K562 (cell line): ENCODE measurements at regions not wholly inside any gene's neighbourhood (a gene's known extent, or its start where the extent isn't known, plus 50 kb on each side); places are given as distances from the start of the nearest gene placed in this dataset.

Source experiments
- ARNT ChIP-seq, 2 experiments: fragments of 450-650 bp; IDR thresholded peaks; 2 replicates each; pipeline ENCODE4 v1.6.1; 2016; ENCODE audit warnings: mild to moderate bottlenecking in 1 of 2
- CCNT2 ChIP-seq: IDR thresholded peaks from 2 replicates; pipeline ENCODE4 v1.6.1; 2011; ENCODE audit warnings: borderline replicate concordance, low read depth, mild to moderate bottlenecking, moderate library complexity, mixed read lengths, low read length; ENCODE audit not compliant: insufficient read length; ENCODE audit errors: extremely low read depth
- E2F6 ChIP-seq, 2 experiments: IDR thresholded peaks; 2 replicates each; pipeline ENCODE4 v1.6.1; 2011; ENCODE audit warnings: borderline replicate concordance in 1 of 2, control low read depth in 1 of 2, low read depth in 1 of 2, low read length in 1 of 2, mild to moderate bottlenecking in 1 of 2, mixed read lengths in 1 of 2, moderate library complexity in 1 of 2; ENCODE audit not compliant: insufficient read depth in 1 of 2, insufficient read length in 1 of 2, poor library complexity in 1 of 2, severe bottlenecking in 1 of 2; ENCODE audit errors: extremely low read depth in 1 of 2
- ESRRB ChIP-seq: fragments of 250-450 bp; sonication (Bioruptor Pico); IDR thresholded peaks from 2 replicates; pipeline ENCODE4 v1.5.0; 2020; ENCODE audit warnings: mild to moderate bottlenecking, moderate library complexity, borderline replicate concordance
- MAX ChIP-seq: sonication (generic); formaldehyde crosslinking; IDR thresholded peaks from 2 replicates; pipeline ENCODE4 v1.9.0; 2022; ENCODE audit warnings: mild to moderate bottlenecking, missing genetic modification reagents
- MCM7 ChIP-seq, 2 experiments: fragments of 450-650 bp; IDR thresholded peaks; 2 replicates each; pipeline ENCODE4 v1.6.1; 2016 to 2018
- PYGO2 ChIP-seq: fragments of 450-650 bp; IDR thresholded peaks from 2 replicates; pipeline ENCODE4 v1.6.1; 2016; ENCODE audit warnings: mild to moderate bottlenecking, missing genetic modification characterization, moderate library complexity, missing compliant biosample characterization
- SMARCB1 ChIP-seq: IDR thresholded peaks from 2 replicates; pipeline ENCODE4 v1.6.1; 2011; ENCODE audit warnings: improper control_type of control experiment, low read depth; ENCODE audit not compliant: insufficient read length
- SREBF2 ChIP-seq: sonication (generic); formaldehyde crosslinking; IDR thresholded peaks from 2 replicates; pipeline ENCODE4 v1.4.0; 2020; ENCODE audit warnings: mild to moderate bottlenecking, missing genetic modification reagents
- TCF7 ChIP-seq: sonication (generic); IDR thresholded peaks from 2 replicates; pipeline ENCODE4 v1.6.1; 2016; ENCODE audit warnings: antibody characterized with exemption, borderline replicate concordance
- TRIM24 ChIP-seq, 2 experiments: fragments of 450-650 bp; IDR thresholded peaks; 2 replicates each; pipeline ENCODE4 v1.6.1; 2016
- ZBTB7A ChIP-seq: IDR thresholded peaks from 2 replicates; pipeline ENCODE4 v1.6.1; 2011; ENCODE audit warnings: low read depth, mild to moderate bottlenecking, low read length, moderate library complexity, borderline replicate concordance; ENCODE audit not compliant: control insufficient read depth
- ZC3H8 ChIP-seq: fragments of 450-650 bp; IDR thresholded peaks from 2 replicates; pipeline ENCODE4 v1.6.1; 2017
- ZNF407 ChIP-seq: fragments of 450-650 bp; IDR thresholded peaks from 2 replicates; pipeline ENCODE4 v1.6.1; 2016; ENCODE audit warnings: low read depth
- ZNF583 ChIP-seq: fragments of 250-450 bp; sonication (Bioruptor Pico); IDR thresholded peaks from 2 replicates; pipeline ENCODE4 v1.4.0; 2020
- ZNF75A ChIP-seq: fragments of 450-650 bp; formaldehyde crosslinking; IDR thresholded peaks from 2 replicates; pipeline ENCODE4 v1.4.0; 2020; ENCODE audit warnings: mild to moderate bottlenecking
- TF ChIP-seq, protein P1 (sequence below): sonication (generic); formaldehyde crosslinking; IDR thresholded peaks from 2 replicates; pipeline ENCODE4 v1.8.1; 2023; ENCODE audit warnings: mild to moderate bottlenecking, missing genetic modification reagents, moderate library complexity

GRCh38 chr10:11684717-11685645 lies 57.2 kb upstream of the ECHDC3 start (continued):
- TF ChIP-seq E2F6 (IDR thresholded peaks at IDR 0.05; ENCODE audit: borderline replicate concordance in 1 of 2, extremely low read depth in 1 of 2, insufficient read depth in 1 of 2, insufficient read length in 1 of 2, low read depth in 1 of 2, low read length in 1 of 2, poor library complexity in 1 of 2, severe bottlenecking in 1 of 2) (peak; percentile 55 to 76), ZNF407 (no peak), ARNT (IDR thresholded peaks at IDR 0.05) (0 out of 4 replicates have a peak, but pooled peaks of 1 of the 2 experiments have one; percentile 30), ZNF75A (CRISPR knock-in tag) (no peak), SMARCB1 (no peak), TRIM24 (IDR thresholded peaks at IDR 0.05) (peak in 1 of 2 experiments; percentile 48; a peak in 1 of 4 replicates), MAX (CRISPR knock-in tag) (peak; percentile 51; the same call in 1 of the 2 replicates), ZNF583 (no peak), ZC3H8 (no peak), SREBF2 (no peak), ESRRB (CRISPR knock-in tag) (no peak), ZBTB7A (peak; percentile 46; the same call in 1 of the 2 replicates), MCM7 (IDR thresholded peaks at IDR 0.05) (no peak), CCNT2 (no peak), TCF7 (no peak), PYGO2 (tag) (no peak)
- TF ChIP-seq, protein P1, sequence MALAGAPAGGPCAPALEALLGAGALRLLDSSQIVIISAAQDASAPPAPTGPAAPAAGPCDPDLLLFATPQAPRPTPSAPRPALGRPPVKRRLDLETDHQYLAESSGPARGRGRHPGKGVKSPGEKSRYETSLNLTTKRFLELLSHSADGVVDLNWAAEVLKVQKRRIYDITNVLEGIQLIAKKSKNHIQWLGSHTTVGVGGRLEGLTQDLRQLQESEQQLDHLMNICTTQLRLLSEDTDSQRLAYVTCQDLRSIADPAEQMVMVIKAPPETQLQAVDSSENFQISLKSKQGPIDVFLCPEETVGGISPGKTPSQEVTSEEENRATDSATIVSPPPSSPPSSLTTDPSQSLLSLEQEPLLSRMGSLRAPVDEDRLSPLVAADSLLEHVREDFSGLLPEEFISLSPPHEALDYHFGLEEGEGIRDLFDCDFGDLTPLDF (CRISPR knock-in tag), result no peak
